OCI-LY7 (cell line): ENCODE measurements at regions not wholly inside any gene's neighbourhood (a gene's known extent, or its start where the extent isn't known, plus 50 kb on each side); places are given as distances from the start of the nearest gene placed in this dataset.

Source experiments
- BruUV-seq: library from RNA; stranded (reverse); fragments of 400-500 nt; replicated peaks from 2 replicates; lab custom pipeline; 2021; lab: Mats Ljungman, UMichigan
- CTCF ChIA-PET: fragments of 300-600 bp; sonication (Branson Sonifier 250); formaldehyde crosslinking; loops from one replicate; lab custom pipeline; 2022; ENCODE audit warnings: antibody characterized with exemption; ENCODE audit not compliant: unreplicated experiment; lab: Charles Lee
- POLR2A ChIA-PET: fragments of 300-600 bp; sonication (Branson Sonifier 250); formaldehyde crosslinking; loops from one replicate; lab custom pipeline; 2022; ENCODE audit warnings: antibody characterized with exemption; lab: Charles Lee
- DNase-seq: peaks from one replicate; pipeline ENCODE4 v3.0.0-alpha.2; 2015; ENCODE audit warnings: low spot score
- H2AFZ ChIP-seq: fragments of 200-600 bp; sonication (generic), shearing (Covaris generic); 2 replicates; pipeline ENCODE4 v1.6.1; 2014; ENCODE audit warnings: mild to moderate bottlenecking, antibody characterized with exemption, low read length, moderate library complexity
- H3K27ac ChIP-seq: fragments of 200-600 bp; sonication (generic); 2 replicates; pipeline ENCODE4 v1.5.1; 2014; ENCODE audit warnings: mixed run types, low read depth, mild to moderate bottlenecking, moderate library complexity, low read length, inconsistent platforms; ENCODE audit not compliant: poor library complexity, severe bottlenecking
- H3K36me3 ChIP-seq: fragments of 200-600 bp; sonication (generic); 2 replicates; pipeline ENCODE4 v1.6.1; 2014; ENCODE audit warnings: mild to moderate bottlenecking, antibody characterized with exemption, low read length, moderate library complexity, mixed read lengths; ENCODE audit not compliant: insufficient read depth
- H3K4me1 ChIP-seq: fragments of 200-600 bp; sonication (generic); 2 replicates; pipeline ENCODE4 v1.5.1; 2014; ENCODE audit warnings: mild to moderate bottlenecking, low read length; ENCODE audit not compliant: insufficient read depth, poor library complexity, severe bottlenecking
- H3K4me2 ChIP-seq: fragments of 200-600 bp; sonication (generic); 2 replicates; pipeline ENCODE4 v1.6.1; 2014; ENCODE audit warnings: mild to moderate bottlenecking, low read length
- H3K4me3 ChIP-seq: fragments of 200-600 bp; sonication (generic); 2 replicates; pipeline ENCODE4 v1.5.1; 2014; ENCODE audit warnings: mild to moderate bottlenecking, low read depth, low read length; ENCODE audit not compliant: poor library complexity, severe bottlenecking
- H3K79me2 ChIP-seq: fragments of 200-600 bp; sonication (generic); 2 replicates; pipeline ENCODE4 v1.6.1; 2016; ENCODE audit warnings: low read depth, mild to moderate bottlenecking, low read length, moderate library complexity, mixed read lengths; ENCODE audit not compliant: insufficient read depth
- H3K9me2 ChIP-seq: fragments of 200-600 bp; sonication (generic); 2 replicates; pipeline ENCODE4 v1.6.1; 2016; ENCODE audit warnings: mild to moderate bottlenecking, low read length, mixed read lengths; ENCODE audit not compliant: insufficient read depth
- H3K9me3 ChIP-seq: fragments of 200-600 bp; sonication (generic); 2 replicates; pipeline ENCODE4 v1.6.1; 2014; ENCODE audit warnings: mild to moderate bottlenecking, mixed run types, low read length, mixed read lengths
- H4K20me1 ChIP-seq: fragments of 200-600 bp; sonication (generic); 2 replicates; pipeline ENCODE4 v1.6.1; 2014; ENCODE audit warnings: mild to moderate bottlenecking, antibody characterized with exemption, low read length, moderate library complexity, mixed read lengths; ENCODE audit not compliant: insufficient read depth
- CTCF ChIP-seq: fragments of 200-600 bp; sonication (generic); conservative IDR thresholded peaks from 2 replicates; pipeline ENCODE4 v1.5.1; 2014; ENCODE audit warnings: mild to moderate bottlenecking, antibody characterized with exemption, low read length, moderate library complexity, mixed read lengths
- EZH2phosphoT487 ChIP-seq: fragments of 200-600 bp; sonication (generic); IDR thresholded peaks from 2 replicates; pipeline ENCODE4 v1.6.1; 2018; ENCODE audit warnings: low read depth, borderline replicate concordance, mild to moderate bottlenecking, mixed run types, antibody characterized with exemption, low read length, moderate library complexity, mixed read lengths
- intact Hi-C: fragments of 100-400 bp; cut with micrococcal nuclease; formaldehyde crosslinking; loops from one replicate; pipeline ENCODE4 v1.10.0; 2022; ENCODE audit not compliant: unreplicated experiment

- Histone ChIP-seq H3K9me3 (no peaks in the 10 kb centered on the region), H2AFZ (no peak overlapping the region), H3K4me1 (no peaks in the 10 kb centered on the region), H3K36me3 (no peaks in the 10 kb centered on the region), H3K4me3 (no peak overlapping the region), H3K79me2 (no peaks in the 10 kb centered on the region), H4K20me1 (no peaks in the 10 kb centered on the region), H3K27ac (no peak overlapping the region), H3K9me2 (no peaks in the 10 kb centered on the region), H3K4me2 (no peak overlapping the region)
- intact Hi-C loops = no loop called here
- no peak for DNase-seq
- TF ChIP-seq EZH2phosphoT487 (no peak), CTCF (no peak)
- POLR2A ChIA-PET = no interaction called here
- BruUV-seq = no TSS peak
- CTCF ChIA-PET = no interaction called here
Measured at GRCh38 chr7:81211934-81212320, 293.1 kb upstream of the SEMA3C start.

- intact Hi-C loops = no loop called here
- TF ChIP-seq EZH2phosphoT487 = no peak
- no peaks in the 10 kb centered on the region for H3K36me3 ChIP-seq
- H3K9me3 ChIP-seq = no peaks in the 10 kb centered on the region
- H3K27ac ChIP-seq = no peak overlapping the region
- no peak overlapping the region for H3K4me2 ChIP-seq
- ChIA-PET CTCF (no interaction called here), POLR2A (no interaction called here)
- H3K4me1 ChIP-seq = no peaks in the 10 kb centered on the region
- H3K79me2 ChIP-seq = no peaks in the 10 kb centered on the region
- BruUV-seq = no TSS peak
- no peaks in the 10 kb centered on the region for H3K9me2 ChIP-seq
- H3K4me3 ChIP-seq = no peak overlapping the region
- no peak for DNase-seq
- no peak overlapping the region for H2AFZ ChIP-seq
- H4K20me1 ChIP-seq = no peaks in the 10 kb centered on the region
Measured at GRCh38 chr7:81211204-81211933, 292.5 kb upstream of the SEMA3C start.

- no peaks in the 10 kb centered on the region for H3K36me3 ChIP-seq
- no peak overlapping the region for H3K4me2 ChIP-seq
- no peak overlapping the region for H2AFZ ChIP-seq
- H3K9me2 ChIP-seq = no peaks in the 10 kb centered on the region
- intact Hi-C loops = no loop called here
- ChIA-PET POLR2A (no interaction called here), CTCF (no interaction called here)
- no peak overlapping the region for H3K27ac ChIP-seq
- no TSS peak for BruUV-seq
- no peaks in the 10 kb centered on the region for H3K79me2 ChIP-seq
- no peaks in the 10 kb centered on the region for H3K9me3 ChIP-seq
- TF ChIP-seq CTCF (no peak), EZH2phosphoT487 (no peak)
- H3K4me3 ChIP-seq = no peak overlapping the region
- H3K4me1 ChIP-seq = no peaks in the 10 kb centered on the region
- H4K20me1 ChIP-seq = no peaks in the 10 kb centered on the region
- DNase-seq = no peak
Measured at GRCh38 chr7:81210137-81211064, 291.6 kb upstream of the SEMA3C start.
